Activated CD8-positive, alpha-beta memory T cell treated with anti-CD3 and anti-CD28 coated beads, Interleukin-2, amount 10 ng/mL, durations not matched to agents 7 days and 5 days (primary cell): ENCODE measurements at regions not wholly inside any gene's neighbourhood (a gene's known extent, or its start where the extent isn't known, plus 50 kb on each side); places are given as distances from the start of the nearest gene placed in this dataset.

Source experiments
- ATAC-seq: fragments of 150-1000 bp; cut with Tn5 transposase; one replicate; pipeline ENCODE4 v1.10.0; 2021; ENCODE audit warnings: moderate library complexity
- CTCF ChIA-PET: fragments of 350-600 bp; sonication (Branson Sonifier 250); formaldehyde crosslinking; loops from one replicate; lab custom pipeline; 2021; ENCODE audit warnings: antibody characterized with exemption; lab: Charles Lee
- DNase-seq: peaks from one replicate; pipeline ENCODE4 v3.0.0-alpha.2; 2020
- H3K27ac Mint-ChIP-seq: one replicate; pipeline ENCODE4 v1.8.0; 2021; ENCODE audit warnings: mild to moderate bottlenecking, mixed read lengths
- H3K27me3 Mint-ChIP-seq: one replicate; pipeline ENCODE4 v1.8.0; 2021; ENCODE audit warnings: mixed read lengths
- H3K36me3 Mint-ChIP-seq: one replicate; pipeline ENCODE4 v1.8.0; 2021; ENCODE audit warnings: mild to moderate bottlenecking, mixed read lengths
- H3K4me1 Mint-ChIP-seq: one replicate; pipeline ENCODE4 v1.8.0; 2021; ENCODE audit warnings: mixed read lengths
- H3K4me3 Mint-ChIP-seq: one replicate; pipeline ENCODE4 v1.8.0; 2021; ENCODE audit warnings: mild to moderate bottlenecking, moderate library complexity, mixed read lengths
- H3K9me3 Mint-ChIP-seq: one replicate; pipeline ENCODE4 v1.8.0; 2022; ENCODE audit warnings: low read depth, mixed read lengths

GRCh38 chr2:133713049-133713580 is 144.9 kb upstream of the NCKAP5 start:
- Mint-ChIP-seq H3K9me3 (no peaks in the 10 kb centered on the region), H3K4me3 (no peak overlapping the region), H3K27ac (no peak overlapping the region), H3K27me3 (no peaks in the 10 kb centered on the region), H3K36me3 (no peaks in the 10 kb centered on the region), H3K4me1 (no peaks in the 10 kb centered on the region)
- no peak for DNase-seq
- ATAC-seq = no peak
- CTCF ChIA-PET = no interaction called here

GRCh38 chr2:133716166-133716565 is 147.9 kb upstream of the NCKAP5 start:
- ATAC-seq (no peak), DNase-seq (no peak)
- Mint-ChIP-seq H3K36me3 (no peaks in the 10 kb centered on the region), H3K27me3 (no peaks in the 10 kb centered on the region), H3K27ac (no peak overlapping the region), H3K4me1 (no peaks in the 10 kb centered on the region), H3K9me3 (no peaks in the 10 kb centered on the region), H3K4me3 (no peak overlapping the region)
- CTCF ChIA-PET = no interaction called here

- no peak for ATAC-seq
- H3K27me3 Mint-ChIP-seq = no peaks in the 10 kb centered on the region
- H3K4me3 Mint-ChIP-seq = no peak overlapping the region
- no peak overlapping the region for H3K27ac Mint-ChIP-seq
- CTCF ChIA-PET = no interaction called here
- no peaks in the 10 kb centered on the region for H3K36me3 Mint-ChIP-seq
- DNase-seq = no peak
- no peaks in the 10 kb centered on the region for H3K4me1 Mint-ChIP-seq
- no peaks in the 10 kb centered on the region for H3K9me3 Mint-ChIP-seq
Observed at GRCh38 chr2:133717497-133717896, 149.2 kb upstream of the NCKAP5 start.

GRCh38 chr2:133718688-133719201 is 150.5 kb upstream of the NCKAP5 start:
- Mint-ChIP-seq H3K4me3 (no peak overlapping the region), H3K9me3 (no peaks in the 10 kb centered on the region), H3K27ac (no peak overlapping the region), H3K4me1 (no peaks in the 10 kb centered on the region), H3K36me3 (no peaks in the 10 kb centered on the region), H3K27me3 (no peaks in the 10 kb centered on the region)
- no peak for ATAC-seq
- DNase-seq = no peak
- CTCF ChIA-PET = no interaction called here

GRCh38 chr2:133720429-133720828 is 152.2 kb upstream of the NCKAP5 start:
- H3K9me3 Mint-ChIP-seq = no peaks in the 10 kb centered on the region
- no peaks in the 10 kb centered on the region for H3K4me1 Mint-ChIP-seq
- H3K4me3 Mint-ChIP-seq = no peak overlapping the region
- no peak overlapping the region for H3K27ac Mint-ChIP-seq
- H3K36me3 Mint-ChIP-seq = no peaks in the 10 kb centered on the region
- no peaks in the 10 kb centered on the region for H3K27me3 Mint-ChIP-seq
- ATAC-seq = no peak
- CTCF ChIA-PET = no interaction called here
- DNase-seq = no peak

- H3K4me1 Mint-ChIP-seq = no peaks in the 10 kb centered on the region
- ATAC-seq (no peak), DNase-seq (no peak)
- no peaks in the 10 kb centered on the region for H3K9me3 Mint-ChIP-seq
- CTCF ChIA-PET = no interaction called here
- no peak overlapping the region for H3K27ac Mint-ChIP-seq
- no peaks in the 10 kb centered on the region for H3K36me3 Mint-ChIP-seq
- H3K4me3 Mint-ChIP-seq = no peak overlapping the region
- H3K27me3 Mint-ChIP-seq = no peaks in the 10 kb centered on the region
Observed at GRCh38 chr2:133721118-133721517, 152.9 kb upstream of the NCKAP5 start.

- H3K27ac Mint-ChIP-seq = no peak overlapping the region
- no peaks in the 10 kb centered on the region for H3K36me3 Mint-ChIP-seq
- H3K4me1 Mint-ChIP-seq = no peaks in the 10 kb centered on the region
- H3K9me3 Mint-ChIP-seq = no peaks in the 10 kb centered on the region
- H3K4me3 Mint-ChIP-seq = no peak overlapping the region
- H3K27me3 Mint-ChIP-seq = no peaks in the 10 kb centered on the region
- CTCF ChIA-PET = no interaction called here
- DNase-seq = no peak
- ATAC-seq = no peak
Observed at GRCh38 chr2:133723133-133723532, 154.9 kb upstream of the NCKAP5 start.

- DNase-seq = no peak
- no peaks in the 10 kb centered on the region for H3K27me3 Mint-ChIP-seq
Observed at GRCh38 chr2:133726973-133727372, 158.7 kb upstream of the NCKAP5 start.

GRCh38 chr2:133732059-133732458 is 163.8 kb upstream of the NCKAP5 start:
- Mint-ChIP-seq H3K9me3 (no peaks in the 10 kb centered on the region), H3K27ac (no peak overlapping the region), H3K4me3 (no peak overlapping the region), H3K36me3 (no peaks in the 10 kb centered on the region), H3K27me3 (no peaks in the 10 kb centered on the region), H3K4me1 (no peaks in the 10 kb centered on the region)
- ATAC-seq (no peak), DNase-seq (no peak)
- CTCF ChIA-PET = no interaction called here

More at GRCh38 chr2:133726973-133727372, 158.7 kb upstream of the NCKAP5 start:
- H3K9me3 Mint-ChIP-seq = no peaks in the 10 kb centered on the region
- no peaks in the 10 kb centered on the region for H3K36me3 Mint-ChIP-seq
- ATAC-seq = no peak
- CTCF ChIA-PET = no interaction called here
- no peaks in the 10 kb centered on the region for H3K4me1 Mint-ChIP-seq
- no peak overlapping the region for H3K4me3 Mint-ChIP-seq
- H3K27ac Mint-ChIP-seq = no peak overlapping the region

GRCh38 chr2:133732982-133733900 is 165.0 kb upstream of the NCKAP5 start:
- DNase-seq = no peak
- Mint-ChIP-seq H3K27me3 (no peaks in the 10 kb centered on the region), H3K27ac (no peak overlapping the region), H3K36me3 (no peaks in the 10 kb centered on the region), H3K4me1 (no peaks in the 10 kb centered on the region), H3K4me3 (no peak overlapping the region), H3K9me3 (no peaks in the 10 kb centered on the region)
- CTCF ChIA-PET = no interaction called here
- ATAC-seq = no peak

GRCh38 chr2:133733901-133734255 is 165.6 kb upstream of the NCKAP5 start:
- DNase-seq (no peak), ATAC-seq (no peak)
- no peaks in the 10 kb centered on the region for H3K4me1 Mint-ChIP-seq
- CTCF ChIA-PET = no interaction called here
- H3K27me3 Mint-ChIP-seq = no peaks in the 10 kb centered on the region
- no peak overlapping the region for H3K27ac Mint-ChIP-seq
- H3K36me3 Mint-ChIP-seq = no peaks in the 10 kb centered on the region
- H3K9me3 Mint-ChIP-seq = no peaks in the 10 kb centered on the region
- H3K4me3 Mint-ChIP-seq = no peak overlapping the region

- Mint-ChIP-seq H3K4me3 (no peak overlapping the region), H3K4me1 (no peaks in the 10 kb centered on the region), H3K36me3 (no peaks in the 10 kb centered on the region), H3K9me3 (no peaks in the 10 kb centered on the region), H3K27me3 (no peaks in the 10 kb centered on the region), H3K27ac (no peak overlapping the region)
- ATAC-seq (no peak), DNase-seq (no peak)
- CTCF ChIA-PET = no interaction called here
Observed at GRCh38 chr2:133734716-133735495, 166.6 kb upstream of the NCKAP5 start.

GRCh38 chr2:133736674-133737073 is 168.4 kb upstream of the NCKAP5 start:
- Mint-ChIP-seq H3K27ac (no peak overlapping the region), H3K36me3 (no peaks in the 10 kb centered on the region), H3K27me3 (no peaks in the 10 kb centered on the region), H3K4me3 (no peak overlapping the region), H3K9me3 (no peaks in the 10 kb centered on the region), H3K4me1 (no peaks in the 10 kb centered on the region)
- CTCF ChIA-PET = no interaction called here
- DNase-seq = no peak
- no peak for ATAC-seq
